Hepatocyte (in vitro differentiated cells): ENCODE measurements at regions not wholly inside any gene's neighbourhood (a gene's known extent, or its start where the extent isn't known, plus 50 kb on each side); places are given as distances from the start of the nearest gene placed in this dataset.

Experiments used
- DNase-seq: peaks from one replicate; pipeline ENCODE4 v3.0.0-alpha.2; 2016; ENCODE audit warnings: low spot score
- H2AFZ ChIP-seq: fragments of 200-600 bp; sonication (generic); 2 replicates; pipeline ENCODE4 v1.6.0; 2016; ENCODE audit warnings: antibody characterized with exemption, mild to moderate bottlenecking
- H3K27ac ChIP-seq: fragments of 200-600 bp; sonication (generic); 2 replicates; pipeline ENCODE4 v1.5.1; 2016; ENCODE audit warnings: mild to moderate bottlenecking
- H3K27me3 ChIP-seq: fragments of 200-600 bp; sonication (generic); 2 replicates; pipeline ENCODE4 v1.6.1; 2016
- H3K36me3 ChIP-seq: fragments of 200-600 bp; sonication (generic); replicated peaks from 2 replicates; pipeline ENCODE4 v1.5.1; 2016; ENCODE audit warnings: low read depth; ENCODE audit not compliant: insufficient read depth
- H3K4me1 ChIP-seq: fragments of 200-600 bp; sonication (generic); 2 replicates; pipeline ENCODE4 v1.5.1; 2016; ENCODE audit warnings: mild to moderate bottlenecking, moderate library complexity; ENCODE audit not compliant: insufficient read depth
- H3K4me2 ChIP-seq: fragments of 200-600 bp; sonication (generic); 2 replicates; pipeline ENCODE4 v1.6.0; 2016
- H3K4me3 ChIP-seq: fragments of 200-600 bp; sonication (generic); 2 replicates; pipeline ENCODE4 v1.5.1; 2016; ENCODE audit warnings: mild to moderate bottlenecking
- H3K79me2 ChIP-seq: fragments of 200-600 bp; sonication (generic); 2 replicates; pipeline ENCODE4 v1.6.0; 2017; ENCODE audit warnings: mild to moderate bottlenecking
- H3K9me2 ChIP-seq: fragments of 200-600 bp; sonication (generic); replicated peaks from 2 replicates; pipeline ENCODE4 v1.6.0; 2017; ENCODE audit warnings: mild to moderate bottlenecking; ENCODE audit not compliant: insufficient read depth
- H3K9me3 ChIP-seq: fragments of 200-600 bp; sonication (generic); 2 replicates; pipeline ENCODE4 v1.5.1; 2016; ENCODE audit warnings: low read depth, mild to moderate bottlenecking
- H4K20me1 ChIP-seq: fragments of 200-600 bp; sonication (generic); 2 replicates; pipeline ENCODE4 v1.6.0; 2016; ENCODE audit warnings: mild to moderate bottlenecking; ENCODE audit not compliant: insufficient read depth, poor library complexity, severe bottlenecking
- EZH2 ChIP-seq: fragments of 200-600 bp; sonication (generic); IDR thresholded peaks from 2 replicates; pipeline ENCODE4 v1.6.1; 2016; ENCODE audit warnings: antibody characterized with exemption, mild to moderate bottlenecking, borderline replicate concordance
- EZH2phosphoT487 ChIP-seq: fragments of 200-600 bp; sonication (generic); IDR thresholded peaks from one replicate; pipeline ENCODE4 v1.6.1; 2018; ENCODE audit warnings: antibody characterized with exemption, mild to moderate bottlenecking, low read depth, moderate library complexity; ENCODE audit not compliant: unreplicated experiment, severe bottlenecking
- WGBS: methylation state at CpG from one replicate; pipeline ENCODE4 v1.1.6; 2016; ENCODE audit warnings: low lambda C conversion rate; ENCODE audit errors: missing lambda C conversion rate; 5-methylcytosine and 5-hydroxymethylcytosine counted together
- TF ChIP-seq, protein P1 (sequence below): fragments of 200-600 bp; sonication (generic); IDR thresholded peaks from 2 replicates; pipeline ENCODE4 v1.5.1; 2016; ENCODE audit warnings: antibody characterized with exemption, mild to moderate bottlenecking; ENCODE audit not compliant: poor library complexity

DNA sequence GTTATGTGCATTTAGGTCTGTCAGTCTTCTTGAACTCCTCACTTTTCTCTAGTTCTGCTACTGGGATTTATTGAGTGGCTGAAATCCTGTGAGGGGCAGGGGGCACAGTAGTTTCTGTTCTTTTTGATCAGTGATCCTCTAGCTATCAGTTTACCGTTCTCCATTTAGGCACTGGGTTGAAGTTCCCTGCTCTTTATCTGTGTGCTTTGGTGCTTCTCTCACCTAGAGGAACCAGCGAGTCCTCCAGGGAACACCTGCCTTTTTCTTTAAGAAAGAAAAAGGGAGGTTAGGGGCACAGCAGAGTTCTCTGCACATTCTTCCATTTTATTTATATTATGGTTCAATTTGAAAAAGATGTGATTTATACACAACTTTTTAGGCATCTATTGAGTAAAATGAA is 503.0 kb upstream of the AGA start:
- no peaks in the 10 kb centered on the region for H4K20me1 ChIP-seq
- no peak overlapping the region for H3K27ac ChIP-seq
- H2AFZ ChIP-seq: no peak overlapping the region
- TF ChIP-seq EZH2phosphoT487 (no peak), EZH2 (no peak)
- TF ChIP-seq, protein P1, sequence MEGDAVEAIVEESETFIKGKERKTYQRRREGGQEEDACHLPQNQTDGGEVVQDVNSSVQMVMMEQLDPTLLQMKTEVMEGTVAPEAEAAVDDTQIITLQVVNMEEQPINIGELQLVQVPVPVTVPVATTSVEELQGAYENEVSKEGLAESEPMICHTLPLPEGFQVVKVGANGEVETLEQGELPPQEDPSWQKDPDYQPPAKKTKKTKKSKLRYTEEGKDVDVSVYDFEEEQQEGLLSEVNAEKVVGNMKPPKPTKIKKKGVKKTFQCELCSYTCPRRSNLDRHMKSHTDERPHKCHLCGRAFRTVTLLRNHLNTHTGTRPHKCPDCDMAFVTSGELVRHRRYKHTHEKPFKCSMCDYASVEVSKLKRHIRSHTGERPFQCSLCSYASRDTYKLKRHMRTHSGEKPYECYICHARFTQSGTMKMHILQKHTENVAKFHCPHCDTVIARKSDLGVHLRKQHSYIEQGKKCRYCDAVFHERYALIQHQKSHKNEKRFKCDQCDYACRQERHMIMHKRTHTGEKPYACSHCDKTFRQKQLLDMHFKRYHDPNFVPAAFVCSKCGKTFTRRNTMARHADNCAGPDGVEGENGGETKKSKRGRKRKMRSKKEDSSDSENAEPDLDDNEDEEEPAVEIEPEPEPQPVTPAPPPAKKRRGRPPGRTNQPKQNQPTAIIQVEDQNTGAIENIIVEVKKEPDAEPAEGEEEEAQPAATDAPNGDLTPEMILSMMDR: no peak
- H3K79me2 ChIP-seq: no peaks in the 10 kb centered on the region
- H3K27me3 ChIP-seq: no peaks in the 10 kb centered on the region
- no peaks in the 10 kb centered on the region for H3K9me3 ChIP-seq
- no peak for DNase-seq
- H3K9me2 ChIP-seq: no peaks in the 10 kb centered on the region
- 45% methylated on average over 2 of the region's 2 CpGs for WGBS
- H3K4me1 ChIP-seq: no peaks in the 10 kb centered on the region
- H3K36me3 ChIP-seq: no peaks in the 10 kb centered on the region
- no peak overlapping the region for H3K4me3 ChIP-seq
- no peak overlapping the region for H3K4me2 ChIP-seq

DNA sequence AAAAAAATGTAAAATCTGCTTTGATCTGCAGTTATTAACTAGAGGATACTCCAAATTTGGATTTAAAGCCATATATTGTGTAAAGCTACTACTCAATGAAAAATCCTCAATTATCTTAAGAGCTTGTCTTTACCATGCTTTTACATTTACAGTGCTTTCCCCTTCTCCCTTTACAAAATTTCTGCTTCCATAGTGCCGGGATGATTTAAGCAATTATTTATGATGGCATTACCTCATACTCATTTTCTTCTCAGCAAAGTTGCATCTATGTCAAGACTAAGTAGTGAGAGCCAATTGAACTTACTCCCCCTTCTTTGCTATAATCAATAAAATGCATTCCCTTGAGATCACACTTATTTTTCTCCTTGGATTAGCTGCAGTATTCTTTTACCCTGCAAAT is 505.4 kb upstream of the AGA start:
- Histone ChIP-seq H3K4me2 (no peak overlapping the region), H3K9me2 (no peaks in the 10 kb centered on the region), H3K4me3 (no peak overlapping the region), H3K36me3 (no peaks in the 10 kb centered on the region), H2AFZ (no peak overlapping the region), H3K27me3 (no peaks in the 10 kb centered on the region), H4K20me1 (no peaks in the 10 kb centered on the region), H3K79me2 (no peaks in the 10 kb centered on the region), H3K9me3 (no peaks in the 10 kb centered on the region), H3K4me1 (no peaks in the 10 kb centered on the region), H3K27ac (no peak overlapping the region)
- no peak for DNase-seq
- 91% methylated on average over 1 of the region's 1 CpG for WGBS
- TF ChIP-seq, protein P1: no peak
- no peak for TF ChIP-seq EZH2phosphoT487
- TF ChIP-seq EZH2: no peak

DNA sequence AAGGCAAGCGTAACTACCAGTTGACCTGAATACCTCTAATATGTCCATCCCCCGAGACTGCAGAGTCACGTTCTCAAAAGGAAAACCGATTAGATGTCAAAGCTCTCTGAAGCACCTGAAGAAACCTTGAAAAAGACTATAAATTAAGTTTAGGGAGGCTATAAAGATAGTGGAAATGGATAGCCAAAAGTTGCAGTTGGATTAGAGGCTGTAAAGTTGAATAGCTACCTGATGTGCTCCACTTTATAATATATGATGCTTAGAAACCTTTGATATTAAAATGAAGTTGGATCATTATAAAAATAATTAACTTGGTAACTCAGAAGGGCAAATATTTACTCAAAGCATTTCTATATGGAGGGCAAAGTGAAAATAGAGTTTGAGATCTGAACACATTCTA is 506.6 kb upstream of the AGA start:
- Histone ChIP-seq H3K36me3 (no peaks in the 10 kb centered on the region), H3K27ac (no peak overlapping the region), H3K27me3 (no peaks in the 10 kb centered on the region), H3K9me3 (no peaks in the 10 kb centered on the region), H3K4me3 (no peak overlapping the region), H3K4me2 (no peak overlapping the region), H3K79me2 (no peaks in the 10 kb centered on the region), H3K4me1 (no peaks in the 10 kb centered on the region), H3K9me2 (no peaks in the 10 kb centered on the region), H4K20me1 (no peaks in the 10 kb centered on the region), H2AFZ (no peak overlapping the region)
- no peak for DNase-seq
- no peak for TF ChIP-seq EZH2
- no peak for TF ChIP-seq EZH2phosphoT487
- TF ChIP-seq, protein P1: no peak
- WGBS: 52% methylated on average over 4 of the region's 4 CpGs

DNA sequence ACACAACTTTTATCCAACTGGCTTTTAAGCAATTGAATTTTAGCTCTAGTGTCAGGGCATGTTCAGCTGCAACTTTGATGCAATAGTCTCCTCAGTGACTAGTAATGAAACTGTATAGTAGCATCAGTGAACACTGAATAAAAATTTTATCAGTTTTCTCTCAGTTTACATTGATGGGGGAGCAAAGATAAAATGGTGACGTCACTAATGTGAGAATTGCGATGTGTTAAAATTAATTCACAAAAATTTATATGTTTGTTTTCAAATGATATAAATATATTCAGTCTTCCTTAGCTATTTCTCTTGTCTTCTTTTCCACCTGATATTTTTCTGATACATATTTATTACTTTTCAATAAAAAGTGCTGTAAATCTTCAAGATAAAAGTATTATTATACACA is 508.8 kb upstream of the AGA start:
- WGBS: 84% methylated on average over 2 of the region's 2 CpGs
- Histone ChIP-seq H3K36me3 (no peaks in the 10 kb centered on the region), H3K79me2 (no peaks in the 10 kb centered on the region), H3K27me3 (no peaks in the 10 kb centered on the region), H2AFZ (no peak overlapping the region), H4K20me1 (no peaks in the 10 kb centered on the region), H3K4me2 (no peak overlapping the region), H3K27ac (no peak overlapping the region), H3K4me3 (no peak overlapping the region), H3K4me1 (no peaks in the 10 kb centered on the region), H3K9me2 (no peaks in the 10 kb centered on the region), H3K9me3 (no peaks in the 10 kb centered on the region)
- TF ChIP-seq, protein P1: no peak
- TF ChIP-seq EZH2phosphoT487 (no peak), EZH2 (no peak)
- DNase-seq: no peak
